ENCODE measurements at regions not wholly inside any gene's neighbourhood (a gene's known extent, or its start where the extent isn't known, plus 50 kb on each side); places are given as distances from the start of the nearest gene placed in this dataset.

DNA sequence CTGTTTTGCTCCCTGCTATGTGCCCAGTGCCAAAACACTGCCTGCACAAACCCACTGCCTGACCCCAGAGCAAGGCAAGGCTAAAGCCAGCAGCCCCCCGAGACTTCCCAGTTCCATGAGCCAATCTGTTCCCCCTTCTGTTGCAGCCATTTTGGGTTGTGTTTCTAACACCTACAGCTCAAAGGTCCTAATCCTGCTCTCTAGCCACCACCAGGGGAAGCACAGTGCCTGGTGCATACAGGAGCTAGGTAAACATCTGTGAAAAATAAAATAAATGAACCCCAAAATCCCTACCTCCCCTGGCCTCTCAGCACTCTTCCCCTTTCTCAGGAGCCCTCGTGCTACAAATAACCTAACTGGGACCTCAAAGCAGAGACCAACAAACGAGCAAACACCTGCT, 190.2 kb downstream of the MATN1 start:
- no peak overlapping the region for H3K4me3 ChIP-seq (ENCODE audit: low read length)
- no peak for TF ChIP-seq CTCF (IDR thresholded peaks at IDR 0.05; ENCODE audit: insufficient read depth, low read depth, low read length, missing control alignments)
- DNase-seq (ENCODE audit: low read depth): no peak

DNA sequence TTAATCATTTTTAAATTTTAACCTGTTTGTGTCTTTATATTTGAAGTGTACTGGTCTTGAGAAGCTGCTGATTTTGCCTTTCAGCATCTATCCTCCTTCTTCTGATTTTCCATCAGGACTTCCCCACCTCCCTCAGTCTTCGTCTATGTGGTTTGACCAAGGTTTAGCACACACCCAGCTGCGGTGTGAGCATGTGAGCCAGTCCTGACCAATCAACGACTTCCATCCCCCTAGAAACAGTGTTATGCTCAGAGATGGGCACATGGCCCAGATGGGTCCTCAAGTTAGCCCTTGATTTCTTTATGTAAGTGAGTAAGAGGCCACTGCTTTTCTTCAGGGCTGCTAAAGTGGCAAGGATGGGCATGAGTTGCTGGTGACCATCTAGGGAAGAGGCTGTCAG, 190.8 kb downstream of the MATN1 start:
- no peak for TF ChIP-seq CTCF (IDR thresholded peaks at IDR 0.05; ENCODE audit: insufficient read depth, low read depth, low read length, missing control alignments)
- no peak overlapping the region for H3K4me3 ChIP-seq (ENCODE audit: low read length)
- no peak for DNase-seq (ENCODE audit: low read depth)

GRCh38 chr1:30527511-30528140, 195.8 kb downstream of the MATN1 start:
- no peak for DNase-seq (ENCODE audit: low read depth)
- H3K4me3 ChIP-seq (ENCODE audit: low read length): no peak overlapping the region
- TF ChIP-seq CTCF (IDR thresholded peaks at IDR 0.05; ENCODE audit: insufficient read depth, low read depth, low read length, missing control alignments): no peak

GRCh38 chr1:30526652-30527345, 196.6 kb downstream of the MATN1 start:
- no peak for TF ChIP-seq CTCF (IDR thresholded peaks at IDR 0.05; ENCODE audit: insufficient read depth, low read depth, low read length, missing control alignments)
- no peak for DNase-seq (ENCODE audit: low read depth)
- H3K4me3 ChIP-seq (ENCODE audit: low read length): no peak overlapping the region

GRCh38 chr1:30525971-30526651, 197.3 kb downstream of the MATN1 start:
- TF ChIP-seq CTCF (IDR thresholded peaks at IDR 0.05; ENCODE audit: insufficient read depth, low read depth, low read length, missing control alignments): no peak
- DNase-seq (ENCODE audit: low read depth): peak; percentile 46
- H3K4me3 ChIP-seq (ENCODE audit: low read length): no peak overlapping the region

- no peak for TF ChIP-seq CTCF (IDR thresholded peaks at IDR 0.05; ENCODE audit: insufficient read depth, low read depth, low read length, missing control alignments)
- DNase-seq (ENCODE audit: low read depth): no peak
Measured at GRCh38 chr1:30525631-30525970, 197.8 kb downstream of the MATN1 start.

More at GRCh38 chr1:30525631-30525970, 197.8 kb downstream of the MATN1 start:
- no peak overlapping the region for H3K4me3 ChIP-seq (ENCODE audit: low read length)

All from epithelial cell of esophagus (primary cell).